ENCODE measurements at regions not wholly inside any gene's neighbourhood (a gene's known extent, or its start where the extent isn't known, plus 50 kb on each side); places are given as distances from the start of the nearest gene placed in this dataset.
"Not testable (repeated sequence)": the region's sequence is repeated elsewhere in the genome, so short reads cannot be mapped to it uniquely, and the experiment has no call there.

- Mint-ChIP-seq H3K9me3 (ENCODE audit: low read depth, unreplicated experiment) (no peaks in the 10 kb centered on the region), H3K36me3 (ENCODE audit: insufficient read depth, unreplicated experiment) (no peaks in the 10 kb centered on the region), H3K27me3 (ENCODE audit: unreplicated experiment) (peaks cover 13% of the 10 kb centered on the region), H3K4me1 (ENCODE audit: low read depth, unreplicated experiment) (no peaks in the 10 kb centered on the region), H3K4me3 (ENCODE audit: low read depth, unreplicated experiment) (no peak overlapping the region), H3K27ac (ENCODE audit: unreplicated experiment) (no peak overlapping the region)
- CTCF ChIA-PET, result no interaction called here
- DNase-seq, result no peak
- TF ChIP-seq, protein P1, sequence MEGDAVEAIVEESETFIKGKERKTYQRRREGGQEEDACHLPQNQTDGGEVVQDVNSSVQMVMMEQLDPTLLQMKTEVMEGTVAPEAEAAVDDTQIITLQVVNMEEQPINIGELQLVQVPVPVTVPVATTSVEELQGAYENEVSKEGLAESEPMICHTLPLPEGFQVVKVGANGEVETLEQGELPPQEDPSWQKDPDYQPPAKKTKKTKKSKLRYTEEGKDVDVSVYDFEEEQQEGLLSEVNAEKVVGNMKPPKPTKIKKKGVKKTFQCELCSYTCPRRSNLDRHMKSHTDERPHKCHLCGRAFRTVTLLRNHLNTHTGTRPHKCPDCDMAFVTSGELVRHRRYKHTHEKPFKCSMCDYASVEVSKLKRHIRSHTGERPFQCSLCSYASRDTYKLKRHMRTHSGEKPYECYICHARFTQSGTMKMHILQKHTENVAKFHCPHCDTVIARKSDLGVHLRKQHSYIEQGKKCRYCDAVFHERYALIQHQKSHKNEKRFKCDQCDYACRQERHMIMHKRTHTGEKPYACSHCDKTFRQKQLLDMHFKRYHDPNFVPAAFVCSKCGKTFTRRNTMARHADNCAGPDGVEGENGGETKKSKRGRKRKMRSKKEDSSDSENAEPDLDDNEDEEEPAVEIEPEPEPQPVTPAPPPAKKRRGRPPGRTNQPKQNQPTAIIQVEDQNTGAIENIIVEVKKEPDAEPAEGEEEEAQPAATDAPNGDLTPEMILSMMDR (IDR thresholded peaks at IDR 0.05; ENCODE audit: unreplicated experiment), result no peak
- intact Hi-C loops (cut with micrococcal nuclease; ENCODE audit: unreplicated experiment), result loop anchor here (10.0 kb wide), 1 partner anchor 242 kb away; no protein-coding TSS in a partner anchor
- BruUV-seq (replicated peaks), result no TSS peak
Observed at GRCh38 chr22:26082866-26083265, 86.4 kb upstream of the SEZ6L start.

- H3K27ac Mint-ChIP-seq (ENCODE audit: unreplicated experiment), result no peak overlapping the region
- H3K4me3 Mint-ChIP-seq (ENCODE audit: low read depth, unreplicated experiment), result no peak overlapping the region
- no peaks in the 10 kb centered on the region for H3K9me3 Mint-ChIP-seq (ENCODE audit: low read depth, unreplicated experiment)
- intact Hi-C loops (cut with micrococcal nuclease; ENCODE audit: unreplicated experiment), result loop anchor here (10.0 kb wide), 1 partner anchor 238 kb away; no protein-coding TSS in a partner anchor
- no peaks in the 10 kb centered on the region for H3K4me1 Mint-ChIP-seq (ENCODE audit: low read depth, unreplicated experiment)
- H3K36me3 Mint-ChIP-seq (ENCODE audit: insufficient read depth, unreplicated experiment), result no peaks in the 10 kb centered on the region
- CTCF ChIA-PET, result interaction anchor here (0.7 kb wide), 1 partner anchor 233 kb away, joined by 3 read pairs; no protein-coding TSS in a partner anchor
- BruUV-seq (replicated peaks), result no TSS peak
- DNase-seq, result no peak
- TF ChIP-seq, protein P1 (IDR thresholded peaks at IDR 0.05; ENCODE audit: unreplicated experiment), result no peak
- peaks cover 33% of the 10 kb centered on the region for H3K27me3 Mint-ChIP-seq (ENCODE audit: unreplicated experiment)
Observed at GRCh38 chr22:26086359-26086758, 82.9 kb upstream of the SEZ6L start.

GRCh38 chr22:26087816-26088215 lies 81.4 kb upstream of the SEZ6L start:
- DNase-seq, result no peak
- BruUV-seq (replicated peaks), result no TSS peak
- Mint-ChIP-seq H3K36me3 (ENCODE audit: insufficient read depth, unreplicated experiment) (no peaks in the 10 kb centered on the region), H3K4me3 (ENCODE audit: low read depth, unreplicated experiment) (no peak overlapping the region), H3K27me3 (ENCODE audit: unreplicated experiment) (peaks cover 48% of the 10 kb centered on the region), H3K4me1 (ENCODE audit: low read depth, unreplicated experiment) (no peaks in the 10 kb centered on the region), H3K27ac (ENCODE audit: unreplicated experiment) (no peak overlapping the region), H3K9me3 (ENCODE audit: low read depth, unreplicated experiment) (no peaks in the 10 kb centered on the region)
- CTCF ChIA-PET, result no interaction called here
- intact Hi-C loops (cut with micrococcal nuclease; ENCODE audit: unreplicated experiment), result loop anchor here (10.0 kb wide), 1 partner anchor 237 kb away; no protein-coding TSS in a partner anchor
- TF ChIP-seq, protein P1 (IDR thresholded peaks at IDR 0.05; ENCODE audit: unreplicated experiment), result no peak

GRCh38 chr22:26090821-26091220 lies 78.4 kb upstream of the SEZ6L start:
- intact Hi-C loops (cut with micrococcal nuclease; ENCODE audit: unreplicated experiment), result no loop called here
- Mint-ChIP-seq H3K4me1 (ENCODE audit: low read depth, unreplicated experiment) (no peaks in the 10 kb centered on the region), H3K36me3 (ENCODE audit: insufficient read depth, unreplicated experiment) (no peaks in the 10 kb centered on the region), H3K27ac (ENCODE audit: unreplicated experiment) (no peak overlapping the region), H3K4me3 (ENCODE audit: low read depth, unreplicated experiment) (no peak overlapping the region), H3K9me3 (ENCODE audit: low read depth, unreplicated experiment) (no peaks in the 10 kb centered on the region), H3K27me3 (ENCODE audit: unreplicated experiment) (peaks cover 78% of the 10 kb centered on the region)
- BruUV-seq (replicated peaks), result no TSS peak
- CTCF ChIA-PET, result no interaction called here
- TF ChIP-seq, protein P1 (IDR thresholded peaks at IDR 0.05; ENCODE audit: unreplicated experiment), result no peak
- DNase-seq, result no peak

DNA sequence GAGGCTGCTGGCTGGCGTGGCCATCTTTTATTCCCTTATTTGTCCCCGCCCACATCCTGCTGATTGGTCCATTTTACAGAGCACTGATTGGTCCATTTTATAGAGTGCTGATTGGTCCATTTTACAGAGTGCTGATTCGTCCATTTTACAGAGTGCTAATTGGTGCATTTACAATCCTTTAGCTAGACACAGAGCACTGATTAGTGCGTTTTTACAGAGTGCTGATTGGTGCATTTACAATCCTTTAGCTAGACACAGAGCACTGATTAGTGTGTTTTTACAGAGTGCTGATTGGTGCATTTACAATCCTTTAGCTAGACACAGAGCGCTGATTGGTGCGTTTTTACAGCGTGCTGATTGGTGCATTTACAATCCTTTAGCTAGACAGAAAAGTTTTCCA lies 74.8 kb upstream of the SEZ6L start:
- H3K27me3 Mint-ChIP-seq (ENCODE audit: unreplicated experiment), result peaks cover 90% of the 10 kb centered on the region
- H3K4me3 Mint-ChIP-seq (ENCODE audit: low read depth, unreplicated experiment); H3K36me3 Mint-ChIP-seq (ENCODE audit: insufficient read depth, unreplicated experiment); H3K27ac Mint-ChIP-seq (ENCODE audit: unreplicated experiment); BruUV-seq (replicated peaks); intact Hi-C loops (cut with micrococcal nuclease; ENCODE audit: unreplicated experiment); H3K9me3 Mint-ChIP-seq (ENCODE audit: low read depth, unreplicated experiment); H3K4me1 Mint-ChIP-seq (ENCODE audit: low read depth, unreplicated experiment); DNase-seq; CTCF ChIA-PET: not testable (repeated sequence)

Data from Calu3 (cell line).